ENCODE measurements at regions not wholly inside any gene's neighbourhood (a gene's known extent, or its start where the extent isn't known, plus 50 kb on each side); places are given as distances from the start of the nearest gene placed in this dataset.
A peak's percentile ranks its signal among the peaks of the same experiment; 100 is the strongest.

DNA sequence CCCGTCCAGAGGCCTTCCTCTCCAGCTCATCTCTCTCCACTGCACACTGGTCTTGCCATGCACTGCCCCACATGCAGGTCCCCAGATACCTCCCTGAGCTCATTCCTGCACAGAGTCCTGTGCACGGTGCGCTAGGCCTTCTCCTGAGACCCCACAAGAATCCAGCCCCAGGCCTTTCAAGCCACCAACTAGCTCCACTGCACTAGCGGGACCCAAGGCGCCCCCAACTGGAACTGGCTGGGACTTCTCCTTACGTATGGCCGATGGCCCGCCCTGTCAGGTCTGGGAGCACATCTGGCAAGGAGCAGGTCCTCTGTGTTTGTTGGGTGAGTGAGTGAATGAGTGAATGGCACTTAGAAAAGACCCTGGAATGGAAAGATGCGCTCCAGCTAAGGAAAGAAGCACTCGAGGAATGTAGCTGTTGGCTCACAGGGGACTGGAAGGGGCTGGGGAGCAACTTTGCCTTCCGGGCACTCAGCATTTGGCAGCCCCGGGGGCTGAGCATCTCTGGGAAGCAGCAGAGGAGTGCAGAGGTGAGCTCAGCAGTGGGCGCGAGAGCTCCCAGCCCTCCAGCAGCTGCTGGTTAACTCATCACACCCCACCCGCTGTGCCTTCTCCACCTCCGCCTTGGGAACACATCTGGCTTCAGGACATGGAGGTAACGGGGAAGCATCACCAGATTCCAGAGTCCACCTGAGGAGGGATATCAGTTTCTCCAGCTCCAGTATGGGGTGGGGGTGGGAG is 223.1 kb downstream of the GLI2 start:
- DNase-seq: peak; percentile 45

DNA sequence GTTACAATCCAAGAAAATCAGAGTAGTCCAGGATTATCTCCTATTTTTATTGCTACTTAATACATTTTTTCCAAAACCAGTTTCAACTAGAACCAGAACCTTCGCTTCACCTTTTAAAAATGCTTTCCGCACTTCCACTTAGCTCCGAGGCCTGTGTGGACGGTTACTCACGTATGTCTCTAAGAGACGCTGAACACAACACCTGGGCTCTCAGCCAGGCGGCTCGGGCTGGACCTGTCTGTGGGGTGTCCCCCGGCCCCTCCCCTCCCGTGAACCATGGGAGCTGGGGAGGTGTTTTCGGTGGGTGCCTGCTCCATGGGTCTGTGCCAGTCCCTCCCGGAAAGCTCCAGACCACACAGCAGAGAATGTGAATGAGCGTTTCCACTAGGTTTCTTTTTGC is 223.8 kb downstream of the GLI2 start:
- DNase-seq: peak; percentile 79

DNA sequence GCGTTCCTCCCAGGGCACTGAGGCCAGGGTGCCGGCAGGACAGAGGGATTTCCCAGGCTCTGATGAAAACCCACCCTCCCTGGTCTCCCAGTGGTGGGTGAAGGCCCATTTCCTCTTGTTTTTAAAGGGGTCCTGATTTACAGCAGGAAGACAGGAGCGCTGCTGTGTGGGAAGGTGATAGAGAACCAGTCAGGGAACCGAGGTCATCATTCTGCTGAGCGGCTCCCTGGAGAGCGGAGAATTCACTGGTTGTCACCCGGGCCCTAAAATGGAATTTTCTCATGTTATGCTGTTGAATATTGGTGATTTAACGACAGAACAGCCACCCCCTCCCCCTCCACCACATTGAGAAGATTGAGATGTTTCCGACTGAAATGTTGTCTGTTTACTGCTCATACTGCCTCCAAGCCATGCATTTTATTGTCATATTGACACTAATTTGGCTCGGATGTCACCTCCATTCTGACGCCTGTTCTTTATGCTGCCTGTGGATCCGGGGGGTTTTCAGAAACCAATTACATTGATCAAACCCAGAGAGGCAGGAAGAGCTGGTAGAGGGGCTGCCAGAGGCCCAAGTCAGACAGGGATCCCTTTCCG is 225.2 kb downstream of the GLI2 start:
- DNase-seq: no peak

DNA sequence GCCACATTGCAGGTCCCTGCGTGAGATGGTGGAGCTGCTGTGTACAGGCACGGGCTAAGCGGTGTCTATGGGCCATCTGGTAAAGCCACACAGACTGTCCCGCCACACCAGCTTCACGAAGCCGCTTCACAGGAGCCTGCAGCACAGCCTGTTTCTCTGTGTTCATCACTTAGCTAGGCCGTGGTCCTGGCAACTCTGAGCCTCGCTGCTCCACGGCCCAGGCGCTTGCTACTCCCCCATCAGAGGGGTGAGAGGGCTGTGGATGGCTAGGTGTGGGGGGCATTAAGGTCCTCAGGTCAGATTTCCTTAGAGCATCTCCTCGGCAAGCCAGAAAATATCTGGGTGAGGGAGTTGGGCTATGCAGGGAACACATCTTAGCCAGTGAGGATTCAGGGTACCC is 225.7 kb downstream of the GLI2 start:
- DNase-seq: no peak

DNA sequence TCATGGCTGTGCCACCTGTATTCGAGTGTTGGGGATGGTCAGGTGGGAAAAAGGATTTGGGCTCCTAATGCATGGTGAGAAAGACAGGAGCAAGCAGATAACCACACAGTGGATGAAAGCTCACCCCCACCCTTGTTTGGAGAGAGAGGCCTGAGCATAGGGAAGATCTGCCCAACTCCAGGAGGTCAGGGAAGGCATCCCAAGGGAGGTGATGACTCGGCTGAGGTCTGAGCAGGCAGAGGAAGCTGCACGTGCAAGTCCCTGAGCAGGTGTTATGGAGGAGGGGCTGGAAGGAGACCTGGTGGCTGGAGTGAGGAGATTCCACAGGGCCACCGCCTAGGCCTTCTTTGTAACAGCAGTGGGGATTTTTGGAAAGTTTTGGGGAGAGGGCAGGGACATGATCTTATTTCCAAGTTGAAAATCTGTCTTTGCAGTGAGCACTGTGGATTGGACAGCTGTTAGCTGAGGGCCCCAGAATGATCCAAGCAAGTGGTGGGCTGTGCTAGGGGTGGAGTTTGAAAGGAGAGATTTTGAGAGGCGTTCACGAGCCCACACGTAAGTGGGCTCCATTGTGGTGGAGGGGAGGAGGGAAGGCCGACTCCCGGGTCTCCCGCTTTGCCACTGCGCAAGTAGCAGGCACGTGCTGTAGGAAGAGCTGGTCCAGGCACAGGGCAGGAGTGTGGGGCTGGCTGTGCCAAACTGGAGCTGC is 228.5 kb downstream of the GLI2 start:
- no peak for DNase-seq

DNA sequence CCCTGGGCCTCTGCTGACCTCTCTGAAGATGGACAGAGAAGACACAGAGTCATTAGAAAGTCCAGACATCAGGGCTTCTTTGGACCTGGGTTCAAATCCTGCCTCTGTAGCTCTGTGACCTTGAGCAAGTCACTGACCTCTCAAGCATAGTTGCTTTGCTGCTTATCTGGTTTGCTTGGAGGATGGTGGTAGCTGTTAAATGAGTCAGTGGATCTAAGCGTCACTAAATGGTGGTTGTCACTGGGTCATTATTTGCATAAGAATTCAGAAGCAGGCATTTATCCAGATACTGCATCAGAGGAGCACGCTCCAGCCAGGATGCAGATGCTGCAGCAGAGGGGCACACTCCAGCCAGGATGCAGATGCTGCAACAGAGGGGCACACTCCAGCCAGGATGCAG is 229.2 kb downstream of the GLI2 start:
- DNase-seq: no peak

DNA sequence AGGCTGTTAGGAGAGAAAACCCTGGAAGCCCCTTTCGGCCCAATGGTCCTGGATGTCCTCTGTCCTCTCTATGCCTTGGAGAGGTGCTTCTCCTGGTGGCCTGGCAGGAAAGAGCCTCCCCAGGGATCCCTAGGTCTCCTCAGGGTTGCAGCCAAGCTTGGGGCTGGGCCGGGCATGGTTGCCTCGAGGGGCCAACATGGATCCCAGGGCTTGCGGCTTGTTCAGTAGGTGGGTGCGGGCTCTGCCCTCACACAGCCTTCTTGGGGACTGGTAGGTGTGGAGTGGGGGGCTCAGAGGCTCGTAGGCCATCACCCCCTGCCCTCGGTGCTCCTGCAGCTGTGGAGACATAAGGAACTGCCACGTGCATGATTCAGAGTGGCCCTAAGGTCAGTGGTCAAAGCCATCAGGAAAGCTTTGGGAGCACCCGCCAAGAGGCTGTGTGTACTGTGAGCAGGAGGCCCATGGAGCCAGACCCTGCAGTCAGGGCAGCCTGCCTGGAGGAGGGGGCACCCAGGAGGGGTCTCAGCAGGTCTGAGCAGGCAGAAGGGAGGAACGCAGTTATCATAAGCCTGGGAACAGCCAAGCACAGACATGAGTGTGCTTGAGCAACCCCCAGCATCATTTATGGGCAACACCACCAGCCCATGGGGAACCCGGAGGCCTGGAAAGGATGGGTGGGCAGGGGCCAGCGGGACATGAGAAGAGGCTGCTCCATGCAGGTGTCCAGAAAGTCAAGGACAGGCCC is 231.0 kb downstream of the GLI2 start:
- DNase-seq: no peak

DNA sequence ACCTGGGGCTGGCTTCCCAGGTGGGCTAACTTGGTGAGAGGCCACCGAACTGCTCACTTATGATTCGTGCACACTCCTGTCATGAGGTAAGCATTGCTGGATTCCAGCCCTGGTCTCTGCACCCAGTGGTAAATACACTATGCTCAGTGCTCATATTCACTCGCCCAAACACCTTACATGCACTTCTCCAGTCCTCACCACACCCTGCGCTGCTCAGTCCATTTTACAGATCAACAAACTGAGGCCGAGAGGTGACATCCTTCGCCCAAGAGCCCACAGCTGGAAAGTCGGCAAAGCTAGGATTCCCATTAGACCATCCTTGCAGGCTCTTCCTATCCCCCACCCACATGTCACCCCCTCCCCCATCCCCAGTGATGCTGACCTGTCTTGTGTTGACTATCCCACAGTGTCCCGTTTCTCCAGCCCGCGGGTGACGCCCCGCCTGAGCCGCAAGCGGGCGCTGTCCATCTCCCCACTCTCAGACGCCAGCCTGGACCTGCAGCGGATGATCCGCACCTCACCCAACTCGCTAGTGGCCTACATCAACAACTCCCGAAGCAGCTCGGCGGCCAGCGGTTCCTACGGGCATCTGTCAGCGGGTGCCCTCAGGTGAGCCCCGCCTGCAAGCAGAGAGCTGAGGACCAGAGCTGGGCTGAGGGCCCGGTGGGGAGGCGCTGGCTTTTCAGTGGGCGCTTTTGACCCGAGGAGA is 232.8 kb downstream of the GLI2 start:
- DNase-seq: no peak

DNA sequence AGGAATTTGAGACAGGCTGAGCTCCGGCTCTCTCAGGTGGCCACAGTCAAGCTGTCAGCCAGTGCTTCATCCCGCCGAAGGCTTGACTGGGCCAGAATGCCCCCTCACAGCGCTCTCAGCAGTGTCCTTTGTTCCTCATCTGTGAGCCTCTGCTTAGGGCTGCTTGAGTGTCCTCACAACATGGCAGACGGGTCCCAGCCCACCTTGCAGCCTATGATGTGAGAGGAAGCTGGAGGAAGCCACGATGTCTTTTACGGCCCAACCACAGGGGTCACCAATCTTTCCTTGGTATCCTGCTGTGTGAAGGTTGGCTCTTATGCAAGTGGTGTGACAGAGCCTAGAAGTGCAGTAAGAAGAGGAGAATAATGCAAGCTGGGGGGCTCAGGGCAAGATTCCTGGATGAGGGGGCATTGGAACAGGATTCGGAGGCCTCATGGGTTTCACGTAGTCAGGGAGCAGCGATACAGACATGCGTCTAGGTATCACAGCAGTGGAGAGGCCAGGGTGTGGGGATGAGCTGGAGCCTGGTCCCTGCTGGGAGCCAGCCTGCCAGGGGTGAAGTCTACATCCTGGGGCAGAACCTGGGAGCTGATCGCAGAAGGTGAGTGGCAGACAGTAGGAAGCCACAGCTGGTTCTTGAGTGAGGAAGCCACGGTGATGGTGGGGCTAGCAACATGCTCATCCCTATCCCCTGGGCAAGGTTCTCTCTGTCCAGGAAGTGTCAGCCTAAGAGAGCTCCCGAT is 234.1 kb downstream of the GLI2 start:
- no peak for DNase-seq

DNA sequence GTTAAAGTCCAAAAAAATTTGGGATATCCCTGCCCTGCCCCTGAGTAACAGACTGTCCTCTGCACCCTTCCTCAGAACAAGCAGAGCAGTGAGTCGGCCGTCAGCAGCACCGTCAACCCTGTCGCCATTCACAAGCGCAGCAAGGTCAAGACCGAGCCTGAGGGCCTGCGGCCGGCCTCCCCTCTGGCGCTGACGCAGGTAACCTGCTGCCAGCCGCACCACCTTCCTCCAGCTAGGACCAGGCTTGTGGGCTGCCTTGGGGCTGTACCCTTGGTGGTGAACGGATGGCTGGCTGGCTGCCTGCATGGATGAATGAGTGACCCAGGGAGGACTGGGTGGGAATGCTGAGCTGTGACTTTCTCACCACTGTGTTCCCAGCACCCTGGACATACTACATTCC is 236.2 kb downstream of the GLI2 start:
- DNase-seq: no peak

DNA sequence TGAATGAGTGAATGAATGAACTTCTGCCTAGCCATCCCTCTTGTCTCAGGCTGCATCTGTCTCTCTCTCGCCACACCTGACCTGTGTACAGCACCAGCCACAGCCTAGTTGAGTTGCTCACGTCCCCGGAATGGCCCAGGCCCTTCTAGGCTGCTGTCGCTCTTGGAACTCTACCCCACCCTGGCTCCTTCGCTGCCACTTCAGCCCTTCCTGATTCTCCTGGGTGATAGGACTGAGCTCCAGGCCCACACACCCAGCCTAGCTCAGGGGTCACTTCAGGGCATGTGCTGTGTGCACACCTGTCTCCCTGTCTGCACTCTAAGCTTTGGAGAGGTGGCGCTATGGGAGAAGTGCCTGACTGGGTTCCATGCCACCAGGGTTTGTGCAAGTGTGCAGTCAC is 236.6 kb downstream of the GLI2 start:
- no peak for DNase-seq

DNA sequence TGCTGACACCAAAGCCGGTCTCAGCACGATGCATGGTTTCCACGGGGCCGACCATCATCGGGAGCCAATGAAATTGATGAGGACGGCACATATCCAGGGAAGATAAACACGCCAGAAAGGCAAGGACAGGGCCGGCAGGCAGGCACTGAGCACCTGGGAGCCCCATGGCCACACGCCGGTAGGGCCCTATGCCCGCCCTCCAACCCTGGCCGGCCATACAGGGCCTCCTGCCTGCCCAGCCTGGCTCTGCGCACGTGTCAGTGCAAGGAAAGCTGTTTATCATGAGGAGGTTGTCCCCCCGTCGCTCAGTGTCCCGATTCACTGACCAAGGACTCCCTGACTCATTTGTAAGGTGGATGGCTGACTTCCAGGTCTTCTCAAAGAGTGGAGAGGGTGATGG is 237.5 kb downstream of the GLI2 start:
- DNase-seq: no peak

DNA sequence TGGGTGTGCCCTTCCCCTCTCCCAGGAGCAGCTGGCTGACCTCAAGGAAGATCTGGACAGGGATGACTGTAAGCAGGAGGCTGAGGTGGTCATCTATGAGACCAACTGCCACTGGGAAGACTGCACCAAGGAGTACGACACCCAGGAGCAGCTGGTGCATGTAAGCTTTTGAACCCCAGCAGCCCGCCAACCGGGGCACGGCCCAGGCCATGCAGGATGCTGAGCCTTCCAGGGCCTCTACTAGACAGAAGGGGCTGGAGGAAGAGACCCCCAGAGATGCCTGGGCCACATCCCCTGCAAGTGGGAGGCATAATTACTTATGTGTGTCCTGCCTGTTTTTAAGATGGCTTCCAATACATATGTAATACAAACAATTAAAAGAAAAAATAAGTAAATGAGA is 239.3 kb downstream of the GLI2 start:
- no peak for DNase-seq

DNA sequence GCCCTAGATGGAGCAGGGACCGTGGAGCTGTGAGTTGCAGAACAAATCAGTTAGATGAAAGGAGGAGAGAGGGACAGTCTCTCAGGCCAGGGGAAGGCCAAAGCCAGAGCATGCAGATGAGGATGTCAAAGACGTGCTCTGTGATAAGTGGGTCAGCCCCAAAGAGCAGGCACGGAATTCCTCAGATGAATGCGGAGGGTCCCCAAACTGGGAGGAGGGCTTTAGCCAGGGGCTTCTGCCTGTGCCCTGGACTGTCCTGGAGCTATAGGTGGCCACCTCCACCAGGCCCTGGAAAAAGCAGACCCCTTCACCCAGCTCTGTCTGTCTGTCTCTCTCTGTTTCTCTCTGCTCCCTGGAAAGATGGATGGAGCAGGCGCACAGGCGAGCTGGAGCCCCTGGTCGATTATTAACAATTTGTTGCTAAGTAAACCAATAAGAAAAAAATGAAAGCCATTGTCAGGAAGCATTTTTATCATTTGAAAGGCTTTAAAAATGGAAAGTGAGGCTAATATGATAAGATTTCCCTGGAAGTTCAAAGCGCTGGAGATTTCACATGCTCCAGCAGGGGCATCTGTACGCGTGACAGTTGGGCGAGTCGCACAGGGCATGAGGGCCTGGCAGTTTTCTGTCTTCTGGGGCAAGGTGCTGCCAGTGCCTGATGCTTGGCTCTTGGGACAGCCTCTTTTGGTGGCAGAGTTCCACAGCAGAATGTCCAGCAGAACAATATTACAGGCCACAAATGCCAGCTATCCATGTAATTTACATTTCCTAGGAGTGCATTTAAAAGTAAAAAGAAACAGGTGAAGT is 241.0 kb downstream of the GLI2 start:
- DNase-seq: no peak

DNA sequence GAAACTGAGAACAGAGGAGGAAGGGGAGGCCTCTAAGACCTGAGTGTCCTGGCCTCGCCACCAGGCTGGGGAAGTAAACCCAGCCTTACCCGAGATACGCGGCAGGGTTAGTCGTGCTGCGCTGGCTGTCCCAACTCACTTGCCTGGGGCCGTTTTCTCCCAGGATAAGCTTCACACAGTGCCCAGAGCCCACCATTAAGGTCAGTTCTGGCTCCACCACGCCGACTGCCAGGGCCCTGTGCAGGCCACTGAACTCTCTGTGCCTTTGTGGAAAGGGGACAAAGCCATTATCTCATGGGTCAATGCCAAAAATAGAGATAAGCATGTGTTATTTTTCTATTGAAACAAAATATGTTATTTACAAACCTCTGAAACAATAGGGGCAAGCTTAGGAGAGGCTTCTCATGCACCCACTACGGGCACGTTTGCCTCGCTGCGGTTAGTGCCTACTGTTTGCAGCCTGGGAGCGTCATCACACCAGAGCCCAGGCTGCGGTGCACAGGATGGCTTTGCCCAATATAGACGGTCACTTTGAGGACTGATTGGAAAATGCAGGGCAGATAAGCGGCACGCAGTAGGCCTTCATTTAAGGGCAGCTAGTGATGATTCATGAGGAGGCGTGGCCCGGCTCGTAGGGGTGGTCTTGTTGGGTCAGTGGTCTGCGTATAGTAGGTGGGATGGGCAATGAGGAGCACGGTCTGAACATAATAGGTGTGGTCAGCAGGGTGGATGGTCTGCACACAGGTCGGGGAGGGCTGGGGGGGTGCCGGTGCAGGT is 242.1 kb downstream of the GLI2 start:
- no peak for DNase-seq

DNA sequence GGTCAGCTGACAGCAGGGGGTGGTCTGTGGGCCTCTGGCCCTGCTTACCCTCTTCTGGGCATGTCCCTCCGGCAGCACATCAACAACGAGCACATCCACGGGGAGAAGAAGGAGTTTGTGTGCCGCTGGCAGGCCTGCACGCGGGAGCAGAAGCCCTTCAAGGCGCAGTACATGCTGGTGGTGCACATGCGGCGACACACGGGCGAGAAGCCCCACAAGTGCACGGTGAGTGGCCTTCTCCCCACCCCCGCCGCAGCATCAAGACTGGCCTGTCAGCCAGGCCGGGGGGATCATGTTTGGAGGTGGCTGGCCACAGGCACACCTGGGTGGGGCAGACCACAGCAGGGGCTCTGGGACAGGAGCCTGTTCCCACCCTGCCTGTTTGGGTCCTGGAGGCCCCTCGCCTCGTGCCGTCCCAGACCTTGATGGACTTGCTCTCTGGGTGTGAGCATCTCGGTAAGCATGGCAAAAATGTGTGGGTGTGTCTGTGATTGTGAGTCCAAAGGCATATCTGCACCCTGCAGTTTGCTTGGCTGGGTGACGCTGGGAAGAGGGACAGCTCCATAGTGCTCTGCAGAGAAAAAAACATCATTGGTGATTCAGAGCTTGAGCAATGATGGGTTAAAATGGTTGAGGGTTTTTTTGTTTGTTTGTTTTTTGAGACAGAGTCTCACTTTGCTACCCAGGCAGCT is 242.8 kb downstream of the GLI2 start:
- DNase-seq: no peak

DNA sequence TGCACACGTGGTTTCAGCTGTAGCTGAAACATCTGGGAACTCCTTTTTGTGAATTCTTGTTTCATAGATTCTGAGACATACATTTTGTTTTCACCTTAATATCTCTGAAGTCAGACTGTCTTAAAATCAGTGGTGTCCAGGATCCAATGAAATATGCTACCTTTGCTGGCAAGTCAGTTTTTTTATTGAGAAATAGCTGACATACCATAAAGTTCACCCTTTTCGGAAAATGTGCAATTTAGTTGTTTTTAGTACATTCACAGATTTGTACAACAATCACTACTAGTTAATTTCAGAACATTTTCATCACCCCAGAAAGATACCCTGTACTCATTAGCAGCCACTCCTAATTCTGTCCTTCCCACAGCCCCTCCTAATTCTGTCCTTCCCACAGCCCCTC is 243.7 kb downstream of the GLI2 start:
- no peak for DNase-seq

DNA sequence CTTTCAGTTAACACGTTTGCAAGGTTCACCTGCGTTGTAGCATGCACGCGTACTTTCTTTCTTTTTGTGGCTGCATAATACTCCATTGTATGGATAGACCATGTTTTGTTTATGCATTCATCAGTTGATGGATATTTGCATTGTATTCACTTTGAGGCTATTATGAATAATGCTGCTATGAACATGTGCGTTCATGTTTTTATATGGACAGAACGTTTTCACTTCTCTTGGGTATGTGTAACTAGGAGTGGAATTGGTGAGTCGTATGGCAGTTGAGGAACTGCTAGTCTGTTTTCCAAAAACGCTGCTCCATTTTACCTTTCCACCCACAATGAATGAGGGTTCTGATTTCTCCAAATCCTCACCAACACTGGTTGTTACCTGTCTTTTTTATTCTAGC is 244.3 kb downstream of the GLI2 start:
- no peak for DNase-seq

DNA sequence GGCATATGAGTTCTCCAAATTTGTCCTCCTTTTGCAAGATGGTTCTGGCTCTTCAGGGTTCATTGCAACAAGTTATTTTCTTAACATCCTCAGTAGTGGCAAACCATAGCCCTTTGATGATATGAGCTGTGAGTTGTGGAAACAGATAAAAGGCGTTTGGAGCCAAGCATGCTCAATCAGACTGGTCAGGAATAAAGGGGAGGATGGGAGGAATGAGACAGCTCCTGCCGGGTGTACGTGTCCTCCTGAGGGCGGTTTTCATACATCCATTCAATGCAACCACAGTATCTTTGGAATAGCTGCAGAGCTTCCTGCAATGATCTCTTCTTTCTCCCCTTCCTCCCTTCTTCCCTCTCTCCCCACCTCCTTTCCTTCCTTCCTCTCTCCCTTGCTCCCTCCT is 245.8 kb downstream of the GLI2 start:
- no peak for DNase-seq

DNA sequence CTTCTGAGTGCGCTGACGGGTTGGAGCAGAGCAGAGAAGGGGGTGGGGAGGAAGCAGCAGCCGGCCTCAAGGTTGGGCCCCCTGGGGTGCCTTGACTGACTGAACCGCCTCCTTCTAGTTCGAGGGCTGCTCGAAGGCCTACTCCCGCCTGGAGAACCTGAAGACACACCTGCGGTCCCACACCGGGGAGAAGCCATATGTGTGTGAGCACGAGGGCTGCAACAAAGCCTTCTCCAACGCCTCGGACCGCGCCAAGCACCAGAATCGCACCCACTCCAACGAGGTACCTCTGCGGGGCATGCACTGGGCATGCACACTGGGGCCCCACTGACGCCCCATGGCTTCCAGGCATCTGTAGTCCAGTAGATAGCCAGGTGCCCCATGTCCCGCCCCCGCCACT is 246.9 kb downstream of the GLI2 start:
- DNase-seq: no peak
